ENCODE measurements at regions not wholly inside any gene's neighbourhood (a gene's known extent, or its start where the extent isn't known, plus 50 kb on each side); places are given as distances from the start of the nearest gene placed in this dataset.
A peak's percentile ranks its signal among the peaks of the same experiment; 100 is the strongest.
"Not testable (repeated sequence)": the region's sequence is repeated elsewhere in the genome, so short reads cannot be mapped to it uniquely, and the experiment has no call there.

DNA sequence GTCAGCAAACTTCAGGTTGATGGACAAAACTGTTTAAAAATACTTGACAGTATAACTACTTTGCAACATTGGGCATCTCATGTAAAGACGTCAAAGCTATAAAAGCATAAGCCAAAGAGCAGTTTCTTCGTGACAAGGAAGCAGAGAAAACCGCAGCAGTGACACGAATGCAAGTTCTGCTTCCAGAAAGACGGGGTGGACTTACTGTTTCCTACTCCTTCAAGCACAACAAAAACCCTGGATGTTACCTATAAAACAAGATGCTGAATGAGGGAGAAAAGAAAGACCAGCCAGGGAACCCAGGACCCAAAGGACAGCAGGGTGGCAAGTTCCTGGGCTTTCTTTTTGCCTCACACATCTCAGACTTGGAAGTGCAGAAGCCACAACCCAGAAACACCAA lies 98.0 kb downstream of the DLL1 start:
- DNase-seq: peak; percentile 80

DNA sequence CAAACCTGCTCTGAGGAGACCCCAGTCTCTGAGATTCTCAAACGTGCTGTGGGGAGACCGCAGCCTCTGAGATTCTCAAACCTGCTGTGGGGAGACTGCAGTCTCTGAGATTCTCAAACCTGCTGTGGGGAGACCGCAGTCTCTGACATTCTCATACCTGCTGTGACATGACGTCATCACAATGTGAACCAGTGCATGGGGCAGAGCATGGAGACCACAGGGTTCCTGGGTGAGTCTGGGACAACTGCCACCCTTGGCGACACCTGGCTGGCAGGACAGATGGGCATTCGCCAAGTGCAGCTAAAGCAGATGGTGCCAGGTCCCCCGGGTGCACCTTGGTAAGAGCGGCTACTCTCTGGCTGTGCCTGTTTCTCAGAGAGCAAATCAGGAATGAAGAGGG lies 98.8 kb downstream of the DLL1 start:
- DNase-seq: not testable (repeated sequence)

DNA sequence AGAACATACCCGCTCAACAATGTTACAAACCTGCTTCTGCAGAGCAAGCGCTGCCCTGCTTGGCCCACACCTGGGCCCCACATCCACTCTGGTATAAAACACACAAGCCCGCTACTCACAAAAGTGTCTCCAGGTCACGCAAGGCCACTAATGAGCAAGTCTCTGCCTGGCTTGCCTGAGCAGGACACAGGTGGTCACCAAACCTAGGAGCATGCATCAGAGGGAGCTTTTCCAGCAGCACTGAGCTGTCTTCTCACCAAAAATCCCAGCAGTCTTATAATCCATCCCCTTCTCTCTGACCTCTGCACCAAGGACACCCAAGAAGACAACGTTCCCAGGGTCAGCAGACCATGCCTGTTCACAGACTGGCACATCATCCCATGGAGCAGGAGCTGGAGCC lies 100.8 kb downstream of the DLL1 start:
- no peak for DNase-seq

DNA sequence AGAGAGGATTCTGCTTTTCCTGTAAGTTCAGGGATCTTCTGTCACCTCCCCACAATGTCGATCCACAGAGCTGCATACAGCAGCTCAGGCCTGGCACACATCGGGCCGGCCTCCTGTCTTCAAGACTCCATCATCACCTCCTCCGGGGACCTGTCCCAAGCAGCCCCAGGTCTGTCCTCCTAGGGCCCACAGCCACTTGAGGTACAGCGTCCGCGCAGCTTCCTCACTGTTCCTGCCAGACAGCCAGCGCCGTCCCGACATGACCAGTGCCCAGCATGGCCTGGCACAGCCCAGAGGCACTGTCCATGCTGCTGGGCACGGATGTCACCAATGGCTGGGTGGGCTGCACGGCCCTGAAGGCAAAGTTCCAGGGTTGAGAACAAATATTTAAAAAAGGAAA lies 101.6 kb downstream of the DLL1 start:
- DNase-seq: no peak

DNA sequence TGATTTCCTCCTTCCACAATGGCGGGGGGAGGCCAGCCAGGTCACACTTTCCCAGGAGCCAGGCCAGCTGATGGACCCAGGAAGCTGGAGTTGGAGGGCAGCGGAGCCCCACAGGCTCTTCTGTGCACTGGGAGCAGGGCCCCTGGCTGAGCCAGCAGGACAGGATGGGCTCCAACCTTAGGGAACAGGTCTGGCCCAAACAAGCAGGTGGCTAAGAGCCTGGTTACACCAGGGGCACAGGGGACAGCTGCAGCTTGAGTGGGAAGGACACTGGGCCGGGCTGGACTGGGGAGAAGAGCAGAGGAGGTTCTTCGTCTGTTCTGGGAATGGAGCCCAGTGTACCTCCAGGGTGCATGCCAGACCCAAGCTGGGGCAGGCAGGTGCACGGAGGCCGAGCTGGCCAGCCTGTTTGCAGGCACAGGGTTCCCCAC lies 102.3 kb downstream of the DLL1 start:
- no peak for DNase-seq

DNA sequence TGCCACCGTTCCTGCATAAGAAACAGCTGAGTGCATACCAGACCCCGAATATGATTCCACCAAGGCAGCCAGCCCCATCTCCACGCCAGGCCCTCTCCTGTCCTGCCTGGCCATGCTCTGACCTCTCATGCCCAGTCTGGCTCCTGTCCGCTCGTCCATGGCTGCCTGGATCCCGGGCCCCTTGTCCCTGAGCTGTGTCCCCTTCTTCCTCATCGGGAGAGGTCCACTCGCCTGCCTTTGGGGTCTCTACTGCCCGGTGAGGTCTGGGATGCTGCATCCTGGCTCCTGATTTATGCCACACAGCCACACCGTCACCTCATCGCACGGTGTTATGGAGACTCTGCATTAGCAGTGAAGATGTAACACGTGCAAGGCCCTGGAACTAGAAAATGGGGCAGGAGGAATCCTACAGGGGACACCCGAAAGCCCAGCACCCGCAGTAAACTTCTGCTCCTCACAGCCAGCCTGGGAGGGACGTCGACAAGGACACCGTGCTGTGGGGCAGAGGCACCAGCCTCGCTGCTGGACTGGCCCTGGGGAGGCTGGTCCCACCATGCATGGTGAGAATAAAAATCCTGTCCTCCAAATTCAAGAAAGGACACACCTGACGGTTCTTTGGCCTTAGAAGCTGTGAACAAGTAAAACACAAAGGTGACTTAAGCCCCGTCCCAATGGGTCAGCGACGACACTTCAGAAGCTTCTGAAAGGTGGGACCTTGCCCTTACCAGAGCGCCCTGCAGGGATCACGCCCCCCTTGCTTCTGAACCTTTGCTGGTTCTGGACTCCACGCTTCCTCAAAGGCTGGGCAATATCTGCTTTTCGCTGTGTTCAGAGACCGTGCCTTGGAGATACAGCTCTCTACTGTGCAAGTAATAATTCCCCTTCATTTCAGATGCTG lies 103.0 kb downstream of the DLL1 start:
- no peak for DNase-seq

DNA sequence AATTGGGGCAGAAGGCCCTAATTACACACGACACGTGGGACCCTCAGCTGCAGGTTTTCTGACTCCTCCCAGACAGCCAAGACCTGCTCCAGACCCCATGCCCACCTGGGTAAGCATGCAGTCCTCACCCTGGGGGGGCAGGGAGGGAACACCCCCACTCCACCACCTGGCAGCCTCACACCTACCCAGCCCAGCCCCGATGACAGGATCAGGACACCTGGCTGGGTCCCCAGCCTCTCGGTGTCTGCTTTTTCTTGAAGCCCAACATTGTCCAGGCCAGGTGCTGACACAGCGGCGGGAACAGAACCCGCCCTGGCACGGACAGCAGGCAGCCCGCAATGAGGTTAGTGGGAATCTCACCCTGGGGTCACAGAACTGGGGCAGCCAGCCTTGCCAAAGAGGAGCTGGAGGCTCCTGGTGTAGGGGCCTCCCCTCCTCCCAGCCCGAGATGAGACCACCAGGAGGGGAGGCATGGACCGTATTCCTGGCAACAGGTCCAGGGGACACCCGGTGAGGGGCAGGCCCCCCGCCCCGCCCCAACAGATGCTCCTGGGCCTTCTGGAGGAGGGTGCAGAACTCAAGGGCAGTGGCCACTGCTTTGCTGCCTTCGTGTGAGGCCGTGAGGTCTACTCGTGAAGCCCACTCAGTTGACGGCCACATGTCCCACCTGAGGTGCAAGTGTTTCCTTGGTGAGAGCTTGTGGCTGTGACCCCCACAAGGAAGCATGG lies 103.8 kb downstream of the DLL1 start:
- no peak for DNase-seq

DNA sequence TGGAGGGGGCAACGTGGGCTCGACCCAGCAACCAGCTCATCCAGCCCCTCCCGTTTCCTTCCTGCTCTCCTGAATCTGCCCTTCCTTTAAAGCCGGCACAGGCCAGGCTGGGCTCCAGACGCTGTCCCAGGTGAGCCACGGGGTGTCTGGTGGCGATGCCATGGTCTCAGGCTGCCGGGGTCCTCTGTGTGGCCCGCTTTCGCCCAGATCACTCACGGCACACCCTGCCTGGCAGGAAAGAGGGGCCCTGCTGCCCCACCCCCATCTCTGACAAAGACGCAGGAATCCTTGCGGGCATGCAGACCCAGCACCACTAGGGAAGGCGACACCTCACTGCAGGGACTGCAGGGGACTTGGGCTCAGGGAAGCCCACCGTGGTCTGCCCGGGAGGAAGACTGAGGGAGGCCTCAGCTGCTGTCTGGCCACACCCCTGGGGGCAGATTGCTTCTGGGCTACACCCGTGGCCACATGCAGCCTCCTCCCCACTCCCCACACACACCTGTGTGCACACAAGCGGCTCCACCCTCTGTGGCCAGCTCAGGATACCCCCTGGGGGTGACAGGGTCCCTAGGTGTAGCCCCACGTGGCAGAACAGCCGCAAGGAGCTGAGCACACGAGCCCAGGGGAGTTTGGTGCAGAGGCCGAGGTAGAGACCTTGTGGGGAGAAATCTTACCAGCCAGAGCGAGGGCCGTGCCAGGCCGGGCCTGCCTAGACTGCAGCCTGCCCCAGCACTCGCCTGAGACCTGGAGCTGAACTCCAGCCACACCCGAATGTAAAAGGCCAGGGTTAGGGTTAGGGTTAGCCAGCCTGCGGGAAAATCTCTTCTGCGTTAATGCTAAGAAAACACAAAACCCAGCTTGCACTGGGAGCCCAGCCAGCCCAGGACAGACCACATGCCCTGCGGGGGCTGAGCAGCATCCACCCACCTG lies 104.6 kb downstream of the DLL1 start:
- DNase-seq: no peak

DNA sequence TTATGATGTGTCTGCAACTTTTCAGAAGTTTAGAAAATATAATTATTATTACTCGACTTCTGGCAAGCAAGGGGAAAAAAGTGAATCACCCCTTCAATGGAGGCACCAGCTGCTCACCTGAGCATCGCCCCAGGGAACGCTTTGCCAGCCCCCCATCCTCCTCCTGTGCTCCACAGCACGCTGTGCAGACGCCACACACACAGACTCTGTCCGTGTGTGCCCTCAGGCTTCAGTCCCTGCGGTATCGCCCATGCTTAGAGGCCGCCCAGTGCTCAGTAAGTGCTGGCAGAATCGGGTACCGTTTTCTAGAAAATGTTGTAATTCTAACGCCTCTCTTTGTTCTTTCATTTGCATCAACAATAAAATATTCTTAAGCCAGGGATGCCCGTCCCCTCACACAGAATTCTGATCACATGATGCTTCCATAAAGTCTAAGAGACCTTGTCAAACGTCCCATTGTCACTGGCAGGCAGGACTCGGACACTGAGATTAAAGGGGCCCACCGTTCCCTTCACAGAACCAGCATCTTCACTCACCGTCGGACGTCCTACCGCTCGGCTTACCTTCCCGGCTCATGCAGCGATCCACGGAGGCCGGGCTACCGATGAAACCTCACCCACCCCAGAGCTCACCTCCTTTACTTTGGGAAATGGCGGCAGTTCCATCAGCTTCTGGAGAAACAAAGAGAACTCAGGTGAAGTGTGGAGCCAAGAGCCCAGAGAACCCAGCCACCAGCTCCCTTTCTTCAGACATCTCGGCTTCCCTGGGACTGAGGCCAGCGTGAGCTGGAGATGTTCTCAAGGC lies 105.5 kb downstream of the DLL1 start:
- no peak for DNase-seq

DNA sequence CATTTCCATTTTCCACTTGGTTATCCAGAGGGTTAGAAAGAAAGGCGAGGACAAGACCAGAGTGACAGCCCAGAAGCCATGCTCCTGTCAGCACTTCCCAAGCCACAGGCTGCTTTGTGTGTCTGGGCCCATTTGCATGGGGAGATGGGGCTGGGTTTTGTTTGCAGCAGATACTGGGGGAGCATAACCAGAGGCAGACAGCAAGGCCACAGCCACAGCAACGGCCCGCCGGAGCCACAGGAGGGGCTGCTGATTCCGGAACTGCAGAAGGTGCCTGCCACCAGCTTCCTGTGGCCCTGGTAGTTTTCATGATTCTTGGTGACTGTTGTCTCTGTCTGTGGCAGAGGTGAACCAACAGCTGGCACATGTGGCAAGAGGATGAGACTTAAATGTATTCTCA lies 106.6 kb downstream of the DLL1 start:
- peak; percentile 34 for DNase-seq

DNA sequence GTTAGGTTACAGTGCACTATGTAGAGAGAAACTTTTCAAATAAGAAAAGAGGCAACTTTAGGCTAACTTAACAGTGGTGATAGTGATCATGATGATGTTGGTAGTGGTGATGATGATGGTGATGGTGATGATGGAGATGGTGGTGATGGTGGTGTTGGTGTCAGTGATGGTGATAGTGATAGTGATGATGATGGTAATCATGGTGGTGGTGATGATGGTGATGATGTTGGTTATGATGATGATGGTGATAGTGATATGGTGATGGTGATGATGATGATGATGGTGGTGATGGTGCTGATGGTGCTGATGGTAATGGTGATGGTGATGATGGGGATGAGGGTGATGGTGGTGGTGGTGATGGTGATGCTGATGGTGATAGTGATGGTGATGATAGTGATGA lies 107.4 kb downstream of the DLL1 start:
- no peak for DNase-seq

DNA sequence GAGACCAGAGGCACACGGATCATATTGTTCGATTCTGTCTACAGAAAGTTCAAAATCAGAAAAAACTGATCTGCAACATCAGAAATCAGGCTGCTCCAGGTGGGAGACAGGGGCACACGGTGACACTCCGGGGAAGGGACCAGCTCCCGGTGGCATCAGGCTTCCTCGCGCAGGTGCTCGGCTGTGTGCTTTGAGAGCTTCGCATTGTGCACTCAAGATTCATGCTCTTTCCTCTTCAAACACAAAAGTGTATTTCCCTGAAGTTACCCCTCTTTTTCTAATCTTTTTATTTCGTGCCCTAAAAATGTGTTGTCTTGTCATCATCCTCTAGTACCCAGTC lies 108.1 kb downstream of the DLL1 start:
- DNase-seq: no peak

DNA sequence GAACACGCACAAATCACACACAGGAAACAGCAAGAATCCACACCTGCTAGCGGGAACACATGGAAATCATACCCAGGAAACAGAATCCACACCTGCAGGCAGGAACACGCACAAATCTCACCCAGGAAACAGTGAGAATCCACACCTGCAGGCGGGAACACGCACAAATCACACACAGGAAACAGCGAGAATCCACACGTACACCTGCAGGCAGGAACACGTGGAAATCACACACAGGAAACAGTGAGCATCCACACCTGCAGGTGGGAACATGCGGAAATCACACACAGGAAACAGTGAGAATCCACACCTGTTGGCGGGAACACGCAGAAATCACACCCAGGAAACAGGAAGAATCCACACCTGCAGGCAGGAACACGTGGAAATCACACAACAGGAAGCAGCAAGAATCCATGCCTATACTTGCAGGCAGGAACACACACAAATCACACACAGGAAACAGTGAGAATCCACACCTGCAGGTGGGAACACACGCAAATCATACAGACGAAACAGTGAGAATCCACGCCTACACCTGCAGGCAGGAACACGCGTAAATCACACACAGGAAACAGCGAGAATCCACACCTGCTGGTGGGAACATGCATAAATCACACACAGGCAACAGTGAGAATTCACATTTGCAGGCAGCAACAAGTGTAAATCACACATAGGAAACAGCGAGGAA lies 108.6 kb downstream of the DLL1 start:
- DNase-seq: no peak

DNA sequence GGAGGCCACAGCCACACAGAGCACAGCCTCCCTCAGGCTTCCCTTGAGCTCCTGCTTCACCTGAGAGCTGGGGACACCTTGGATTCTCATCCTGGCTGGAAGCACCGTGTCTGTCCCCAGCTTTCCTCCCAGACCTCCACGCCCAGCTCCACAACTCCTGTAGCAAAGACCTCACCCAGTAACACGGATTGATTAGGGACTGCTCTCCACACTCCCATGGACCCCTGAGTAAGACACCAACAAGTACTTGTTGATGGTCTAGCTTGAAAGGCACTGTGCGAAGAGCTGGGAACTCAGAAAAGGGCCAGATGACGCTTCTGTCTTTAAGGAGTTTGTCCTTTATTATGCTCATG lies 109.6 kb downstream of the DLL1 start:
- no peak for DNase-seq

DNA sequence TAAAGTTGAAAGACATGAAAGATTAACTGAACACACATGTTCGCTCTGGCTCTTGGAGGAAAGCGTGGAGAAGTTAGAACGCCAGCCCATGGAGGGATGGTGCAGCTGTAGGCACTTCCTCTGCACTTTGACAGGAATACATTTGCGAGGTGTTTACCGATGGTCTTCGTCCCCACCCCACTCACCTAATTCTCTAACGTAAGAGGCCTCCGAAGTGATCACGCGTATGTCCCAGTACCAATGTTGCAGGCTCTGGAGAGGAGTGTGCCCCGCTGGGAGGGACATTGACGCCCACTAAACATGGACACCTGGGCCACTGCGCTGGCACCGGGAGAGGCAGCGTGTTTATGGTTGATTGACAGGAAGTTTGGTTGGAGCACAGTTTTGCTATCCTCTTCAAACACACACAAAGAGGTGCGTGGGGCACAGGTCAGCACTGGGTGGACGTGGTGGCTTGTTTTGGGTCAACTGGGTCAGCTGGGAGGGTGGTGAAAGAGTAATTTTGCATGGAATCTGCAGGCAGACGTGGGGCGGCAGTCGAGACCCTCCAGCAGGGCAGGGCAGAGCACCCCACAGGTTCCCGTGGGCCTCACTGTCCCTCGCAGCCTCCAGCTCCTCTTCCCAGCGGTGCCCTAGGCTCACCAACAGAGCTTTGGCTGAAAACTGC lies 110.1 kb downstream of the DLL1 start:
- DNase-seq: no peak

DNA sequence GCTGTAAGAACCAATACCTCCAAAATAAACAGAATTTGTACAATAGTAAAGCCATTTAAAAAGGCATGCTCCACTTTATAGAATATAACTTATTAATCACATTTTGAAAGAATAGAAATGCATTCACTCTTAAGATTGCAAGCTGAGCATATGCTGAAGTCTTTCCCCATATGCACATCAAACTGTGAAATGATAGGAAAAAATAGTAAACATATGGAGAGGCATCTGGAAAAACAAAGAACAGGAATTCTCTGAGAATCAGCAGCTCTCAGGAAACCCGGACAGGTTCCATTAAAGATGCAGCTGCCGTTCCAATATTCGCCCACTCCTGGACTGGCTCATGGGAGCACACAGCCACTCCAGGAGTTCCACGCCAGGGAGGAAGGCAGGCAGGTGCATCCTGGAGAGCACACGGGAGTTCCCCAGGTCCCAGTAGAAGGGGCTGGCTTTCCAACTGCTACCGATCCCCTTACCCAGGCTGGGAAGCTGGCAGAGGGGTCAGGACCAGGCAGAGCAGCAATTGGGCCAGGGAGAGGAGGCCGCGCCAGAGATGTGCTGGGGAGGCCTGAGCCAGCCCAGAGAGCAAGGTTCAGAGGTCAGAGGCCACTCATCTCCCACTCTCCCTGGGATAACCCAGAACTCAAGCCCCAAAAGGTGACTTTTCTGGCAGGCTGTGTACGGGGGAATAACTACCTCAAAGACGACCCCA lies 111.1 kb downstream of the DLL1 start:
- DNase-seq: no peak

DNA sequence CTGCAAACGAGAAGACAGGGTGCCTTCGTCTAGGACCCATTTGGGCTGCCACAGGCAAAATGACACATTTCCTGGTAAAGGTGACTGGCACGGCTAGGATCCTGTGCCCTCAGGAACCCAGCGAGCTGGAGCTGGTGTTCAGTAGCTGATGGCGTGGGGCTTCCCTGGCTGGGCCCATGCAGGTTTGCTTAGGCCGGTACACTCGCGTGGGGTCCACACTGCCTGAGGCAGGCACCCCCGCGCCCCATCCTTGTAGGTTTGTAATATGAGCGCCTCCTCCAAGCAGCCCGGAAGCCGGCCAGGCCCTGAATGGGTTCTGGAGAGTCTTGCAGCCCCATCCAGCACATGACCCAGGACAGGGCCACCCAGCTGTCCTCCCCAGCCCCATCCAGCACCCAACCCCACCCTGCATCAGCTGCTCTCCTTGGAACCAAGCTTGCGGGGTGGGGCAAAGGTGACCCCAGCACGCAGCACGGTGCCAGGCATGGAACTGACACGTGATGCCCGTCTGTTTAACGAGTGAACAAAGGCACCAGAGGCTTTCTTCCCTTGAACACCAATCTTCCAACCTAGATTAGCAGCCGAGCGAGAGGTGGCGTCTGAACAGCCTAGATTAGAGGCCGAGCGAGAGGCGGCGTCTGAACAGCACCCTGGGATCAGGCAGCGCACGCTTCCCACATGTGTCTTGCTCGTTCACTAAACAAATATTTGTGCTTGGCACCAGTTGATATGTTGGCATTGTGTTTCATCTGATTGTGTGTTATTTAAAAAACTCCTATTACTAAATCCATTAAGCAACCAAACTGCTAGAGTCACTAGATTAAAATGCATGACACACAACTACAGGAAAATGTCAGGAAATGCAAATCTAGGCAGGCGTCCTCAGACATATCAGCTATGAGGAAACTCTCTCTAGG lies 112.1 kb downstream of the DLL1 start:
- no peak for DNase-seq

DNA sequence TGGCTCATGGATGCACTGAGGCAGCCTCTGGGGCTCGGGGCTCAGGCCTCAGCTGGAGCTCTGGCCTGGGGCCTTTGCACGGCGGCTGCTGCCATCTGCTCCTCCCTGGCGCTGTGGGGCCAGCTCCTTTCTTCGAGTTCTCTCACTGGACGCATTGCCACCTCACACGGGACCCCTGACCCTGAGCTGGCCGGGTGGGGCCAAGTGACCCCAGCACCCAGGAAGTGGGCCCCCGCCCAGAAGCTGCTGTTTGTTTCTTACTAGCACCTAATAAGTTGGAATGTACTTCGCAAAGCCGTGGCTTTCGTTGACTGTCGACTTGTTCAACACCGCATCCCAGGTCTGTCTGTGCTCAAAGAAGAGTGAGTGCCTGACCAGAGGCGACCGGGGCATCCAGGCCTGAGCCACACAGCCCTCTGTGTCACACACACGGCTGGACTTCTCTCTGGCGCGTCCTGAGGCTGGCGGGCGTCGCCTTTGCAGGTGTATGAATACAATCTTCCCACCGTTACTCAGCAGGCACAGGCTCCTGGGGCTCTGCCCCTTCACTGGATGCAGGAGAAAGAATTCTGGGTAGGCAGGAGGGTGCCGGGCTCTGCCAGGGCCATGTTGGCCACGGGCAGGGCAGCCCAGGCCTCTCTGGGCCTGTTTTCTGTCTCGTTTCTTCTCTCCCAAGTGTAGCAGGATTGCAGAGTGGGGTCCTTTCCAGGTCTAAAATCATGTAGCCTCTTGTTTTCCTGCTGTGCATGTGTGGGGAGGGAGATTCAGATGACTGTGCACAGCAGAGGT lies 112.9 kb downstream of the DLL1 start:
- DNase-seq: no peak
